ENCODE measurements at regions not wholly inside any gene's neighbourhood (a gene's known extent, or its start where the extent isn't known, plus 50 kb on each side); places are given as distances from the start of the nearest gene placed in this dataset.

DNA sequence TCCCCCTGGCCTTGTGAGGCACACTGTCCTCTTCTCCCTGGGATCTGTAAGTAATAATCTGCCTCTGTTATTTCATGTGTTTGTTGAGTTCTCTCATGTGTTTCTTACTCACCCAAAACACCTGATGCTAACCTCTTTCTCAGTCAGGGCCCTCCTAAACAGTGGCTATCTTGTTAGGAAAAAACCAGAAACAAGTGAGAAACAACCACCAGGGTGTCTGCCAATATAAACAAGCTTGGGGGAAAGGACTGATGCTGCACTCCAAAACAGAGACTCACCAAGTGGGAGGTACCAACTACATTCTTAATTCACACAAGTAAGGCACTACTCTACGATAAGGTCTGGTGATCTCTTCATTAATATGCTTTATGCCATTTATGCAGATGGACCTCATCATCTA lies 564.4 kb downstream of the SEMA5A start:
- no peaks in the 10 kb centered on the region for H3K36me3 ChIP-seq (ENCODE audit: insufficient read depth, low read length)
- no peak overlapping the region for H3K27ac ChIP-seq (ENCODE audit: low read depth, low read length)
- H3K4me3 ChIP-seq (ENCODE audit: low read length), result no peak overlapping the region
- no peaks in the 10 kb centered on the region for H3K27me3 ChIP-seq (ENCODE audit: insufficient read depth, low read length)
- 100% methylated on average over 1 of the region's 1 CpG for WGBS
- no peaks in the 10 kb centered on the region for H3K9me3 ChIP-seq (ENCODE audit: insufficient read depth, low read depth, low read length)
- no peak overlapping the region for H3K9ac ChIP-seq (ENCODE audit: low read depth, low read length)
- no peaks in the 10 kb centered on the region for H3K4me1 ChIP-seq (ENCODE audit: insufficient read depth, low read length)

DNA sequence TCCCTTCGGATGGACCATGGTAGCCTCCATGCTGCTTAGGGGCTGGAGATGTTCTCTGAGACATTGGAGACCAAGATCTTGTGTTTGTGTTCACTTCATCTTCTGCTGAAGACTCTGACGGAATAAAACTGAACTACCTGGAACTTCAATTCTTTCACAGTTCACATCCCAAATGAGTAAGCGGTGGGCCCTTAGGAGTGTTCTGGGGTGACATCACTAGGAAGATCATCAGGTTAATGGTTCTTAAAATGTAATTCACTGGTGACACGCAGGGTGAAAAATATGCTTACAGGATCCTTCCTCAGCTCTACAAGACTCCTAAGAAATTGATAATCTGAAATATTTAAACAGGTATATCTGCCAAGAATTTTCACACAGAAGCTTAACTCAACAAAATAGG lies 561.5 kb downstream of the SEMA5A start:
- 91% methylated on average over 4 of the region's 4 CpGs for WGBS

More for the DNA sequence above, 561.5 kb downstream of the SEMA5A start:
- Histone ChIP-seq H3K9me3 (ENCODE audit: insufficient read depth, low read depth, low read length) (no peaks in the 10 kb centered on the region), H3K27ac (ENCODE audit: low read depth, low read length) (no peak overlapping the region), H3K4me3 (ENCODE audit: low read length) (no peak overlapping the region), H3K27me3 (ENCODE audit: insufficient read depth, low read length) (no peaks in the 10 kb centered on the region), H3K9ac (ENCODE audit: low read depth, low read length) (no peak overlapping the region), H3K36me3 (ENCODE audit: insufficient read depth, low read length) (no peaks in the 10 kb centered on the region), H3K4me1 (ENCODE audit: insufficient read depth, low read length) (no peaks in the 10 kb centered on the region)

Measured in HUES64 (cell line).